A549 (cell line): ENCODE measurements at regions not wholly inside any gene's neighbourhood (a gene's known extent, or its start where the extent isn't known, plus 50 kb on each side); places are given as distances from the start of the nearest gene placed in this dataset.

ENCODE experiments used
- HEYL ChIP-seq: fragments of 250-450 bp; sonication (Bioruptor Pico); IDR thresholded peaks from 2 replicates; pipeline ENCODE4 v1.8.0; 2021; ENCODE audit warnings: mild to moderate bottlenecking, moderate library complexity
- HMGXB4 ChIP-seq: fragments of 250-450 bp; sonication (Bioruptor Pico); IDR thresholded peaks from 2 replicates; pipeline ENCODE4 v1.5.0; 2021; ENCODE audit warnings: mild to moderate bottlenecking, moderate library complexity, borderline replicate concordance
- POLR2A ChIP-seq: IDR thresholded peaks from 2 replicates; pipeline ENCODE4 v1.6.1; 2012; ENCODE audit warnings: mild to moderate bottlenecking, low read length
- REST ChIP-seq: fragments of 200-600 bp; sonication (generic); IDR thresholded peaks from 2 replicates; pipeline ENCODE4 v1.6.1; 2016; ENCODE audit warnings: antibody characterized with exemption, mild to moderate bottlenecking, moderate library complexity

GRCh38 chr5:12204761-12205160 is 300.5 kb upstream of the CTNND2 start:
- TF ChIP-seq POLR2A, result no peak
- no peak for TF ChIP-seq HEYL (CRISPR knock-in tag)
- no peak for TF ChIP-seq HMGXB4
- no peak for TF ChIP-seq REST
